ENCODE measurements at regions not wholly inside any gene's neighbourhood (a gene's known extent, or its start where the extent isn't known, plus 50 kb on each side); places are given as distances from the start of the nearest gene placed in this dataset.

- DNase-seq = no peak
These were observed 334.3 kb downstream of the DYSF start for GRCh38 chr2:71787476-71788185.

- no peak for DNase-seq
These were observed 333.7 kb downstream of the DYSF start for GRCh38 chr2:71787108-71787415.

DNA sequence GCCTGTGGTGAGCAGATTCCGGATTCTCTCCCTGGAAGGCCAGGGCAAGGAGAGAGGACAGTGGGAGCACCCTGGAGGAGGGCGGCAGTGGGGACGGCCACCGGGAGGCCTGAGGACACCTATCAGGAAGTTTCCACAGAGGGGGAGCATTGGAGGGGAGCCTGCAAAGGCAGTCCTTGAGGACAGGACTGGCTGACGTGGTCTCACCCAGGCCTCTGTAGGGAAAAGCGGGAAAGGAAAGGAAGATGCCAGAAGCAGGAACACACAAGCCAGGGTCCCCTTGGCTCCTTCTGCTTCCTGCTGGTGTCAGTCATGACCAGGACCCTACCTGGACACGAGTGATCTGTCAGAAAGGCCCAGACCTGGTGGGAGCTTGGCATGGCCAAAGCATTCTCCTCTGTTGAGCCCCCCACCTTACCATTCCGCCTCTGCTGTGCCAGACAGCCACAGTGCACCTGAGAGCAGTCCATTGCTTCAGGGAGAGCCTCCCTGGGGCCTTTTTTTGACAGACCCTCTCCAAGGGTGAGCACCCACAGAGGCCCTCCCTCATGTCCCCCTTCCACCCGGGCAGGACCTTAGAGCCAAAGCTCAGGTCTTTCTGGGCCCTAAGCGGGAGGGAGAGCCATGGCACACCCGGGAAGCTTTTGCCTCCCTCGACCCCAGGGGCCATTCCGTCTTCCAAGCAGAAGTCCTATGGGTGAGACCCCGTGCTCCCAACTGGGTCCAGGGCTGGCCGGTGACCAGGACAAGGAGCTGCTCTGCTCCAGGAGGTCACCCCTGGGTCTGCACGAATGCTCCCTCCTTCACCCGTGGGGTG lies 333.1 kb downstream of the DYSF start:
- no peak for DNase-seq

DNA sequence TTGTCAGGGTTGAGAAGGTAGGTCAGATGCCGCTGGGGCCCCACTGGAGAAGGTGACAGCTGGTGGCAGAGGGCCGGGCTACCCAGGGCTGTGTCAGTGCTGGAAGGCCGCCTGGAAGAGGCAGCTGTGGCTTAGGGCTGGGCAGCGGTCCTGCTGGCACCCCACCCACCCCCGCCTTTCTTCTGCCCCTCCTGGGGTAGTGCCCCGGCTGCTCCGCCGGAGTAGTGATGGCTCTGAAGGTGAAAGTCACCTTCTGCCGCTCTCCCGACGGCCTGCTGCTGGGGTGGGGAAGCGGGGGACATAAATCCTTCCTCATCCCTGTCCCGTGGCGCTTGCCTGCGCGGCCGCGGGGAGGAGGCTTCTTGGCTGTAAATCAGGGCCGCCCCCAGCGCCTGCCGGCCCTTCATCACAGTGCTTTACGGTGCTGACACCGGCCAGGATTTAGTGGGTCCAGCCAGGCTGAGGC lies 332.2 kb downstream of the DYSF start:
- no peak for DNase-seq

DNA sequence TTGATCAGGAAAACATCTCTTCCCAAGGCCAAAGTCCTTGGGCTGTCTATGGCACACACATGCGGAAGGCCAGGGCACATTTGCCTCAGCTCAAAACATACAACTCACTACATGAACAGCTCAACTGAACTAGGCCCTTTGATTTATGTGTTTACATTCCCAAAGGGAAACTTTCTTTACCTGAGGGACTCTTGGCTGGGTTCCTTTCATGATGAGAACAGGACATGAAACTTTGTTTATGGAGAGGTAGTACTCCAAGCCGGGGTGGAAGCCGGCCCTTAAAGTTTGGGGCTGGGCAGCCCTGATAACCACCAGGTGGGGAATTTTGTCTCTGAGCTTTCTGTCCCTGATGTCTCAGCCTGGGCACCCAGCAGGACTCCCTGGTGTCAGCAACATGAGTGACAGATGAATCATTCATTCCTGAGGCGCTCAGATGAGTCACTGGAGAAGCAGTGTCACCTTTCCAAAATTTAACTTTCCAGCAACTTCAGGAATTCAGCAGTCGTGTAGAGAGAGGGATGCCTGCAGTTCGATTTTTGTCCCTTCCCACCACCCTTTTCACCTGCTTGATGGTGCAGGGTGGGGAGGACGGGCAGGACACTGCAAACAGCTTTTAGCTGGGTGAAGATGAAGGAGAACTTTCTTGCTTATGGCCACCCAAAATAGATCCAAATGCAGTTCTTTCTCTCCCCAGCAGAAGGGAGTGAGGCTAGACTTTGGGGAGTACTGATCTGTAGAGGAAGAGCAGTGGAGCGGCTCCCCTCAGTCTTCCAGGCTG lies 331.6 kb downstream of the DYSF start:
- DNase-seq = no peak

DNA sequence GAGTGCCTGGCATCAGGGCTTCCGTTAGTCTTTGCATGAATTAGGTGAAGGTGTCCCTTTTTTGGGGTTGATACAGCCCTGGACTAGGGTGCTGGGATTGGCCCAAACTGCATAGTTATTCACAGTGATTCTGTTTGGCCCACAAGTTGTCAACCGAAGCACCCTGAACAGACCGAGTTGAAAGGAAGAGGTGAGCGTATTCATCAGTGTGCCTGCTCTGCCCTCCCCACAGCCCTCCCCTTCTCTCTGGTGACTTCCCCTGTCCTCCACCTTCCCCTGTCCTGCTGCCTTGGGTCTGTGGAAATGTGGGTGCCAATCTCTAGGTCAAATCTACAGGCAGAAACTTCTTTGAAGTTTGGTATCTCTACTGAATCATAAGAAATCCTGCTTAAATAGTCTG lies 330.5 kb downstream of the DYSF start:
- DNase-seq = no peak

- no peak for DNase-seq
These were observed 329.9 kb downstream of the DYSF start for GRCh38 chr2:71783215-71783614.

- no peak for DNase-seq
These were observed 329.0 kb downstream of the DYSF start for GRCh38 chr2:71782323-71782722.

DNA sequence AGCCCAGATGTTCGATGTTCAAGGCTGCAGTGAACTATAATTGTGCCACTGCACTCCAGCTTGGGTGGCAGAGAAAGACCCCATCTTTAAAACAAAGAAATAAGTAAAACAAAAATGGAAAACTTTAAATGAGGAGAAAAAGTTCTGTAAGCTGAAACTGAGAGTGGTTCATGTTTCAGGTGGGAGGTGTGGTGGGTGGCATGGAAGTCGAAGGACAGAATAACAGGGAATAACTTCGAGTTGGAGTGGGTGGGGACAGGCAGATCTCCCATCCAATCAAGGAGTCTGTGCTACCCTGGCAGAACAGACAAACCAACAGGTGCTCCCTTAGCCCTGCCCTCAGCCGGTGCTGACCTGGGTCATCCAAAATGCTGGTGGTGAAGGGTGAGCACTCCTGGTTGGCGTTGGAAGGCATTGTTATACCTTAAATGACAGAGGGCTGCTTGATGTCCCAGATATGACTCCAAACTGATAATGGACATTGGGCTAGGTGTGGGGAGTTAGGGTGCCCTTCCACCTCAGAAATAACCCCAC lies 328.4 kb downstream of the DYSF start:
- DNase-seq = no peak

GRCh38 chr2:71780162-71780561 lies 326.8 kb downstream of the DYSF start:
- DNase-seq = no peak

DNA sequence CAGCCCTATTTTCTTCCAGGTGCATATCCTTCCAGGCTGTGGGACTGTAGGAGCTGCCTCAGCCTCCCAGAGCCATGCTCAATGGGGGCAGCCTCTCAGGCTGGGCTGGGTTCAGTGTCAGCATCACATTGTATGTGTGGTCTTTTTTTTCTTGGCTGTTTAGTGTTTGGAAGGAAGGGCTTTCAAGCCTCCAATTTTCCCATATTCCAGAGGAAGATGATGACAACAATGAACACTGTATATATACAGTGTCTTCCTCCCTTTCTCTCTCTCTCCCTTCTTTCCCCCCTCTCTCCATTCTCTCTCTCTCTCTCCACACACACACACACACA lies 326.4 kb downstream of the DYSF start:
- no peak for DNase-seq

GRCh38 chr2:71778936-71779773 lies 325.8 kb downstream of the DYSF start:
- DNase-seq = no peak

DNA sequence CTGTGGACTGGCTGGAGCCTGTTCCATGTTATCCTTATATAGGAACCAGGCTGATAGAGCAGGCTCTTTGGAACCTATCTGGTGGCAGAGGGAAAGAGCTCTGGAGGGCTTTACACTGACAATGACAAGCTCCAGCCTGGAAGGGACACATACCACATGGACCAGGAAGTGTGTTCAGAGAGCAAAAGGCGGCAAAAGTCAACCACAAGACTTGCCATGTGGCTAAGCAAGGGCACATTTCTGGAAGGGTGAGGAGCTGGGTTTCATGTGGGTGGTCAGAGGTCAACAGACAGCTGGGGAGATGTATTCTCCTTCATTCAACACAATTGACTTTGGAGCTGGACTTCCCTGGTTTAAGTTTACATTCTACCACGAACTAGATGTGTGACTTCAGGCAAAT lies 325.2 kb downstream of the DYSF start:
- no peak for DNase-seq

GRCh38 chr2:71777946-71778345 lies 324.6 kb downstream of the DYSF start:
- no peak for DNase-seq

GRCh38 chr2:71776227-71776626 lies 322.9 kb downstream of the DYSF start:
- no peak for DNase-seq

- no peak for DNase-seq
These were observed 319.9 kb downstream of the DYSF start for GRCh38 chr2:71773218-71773617.

- no peak for DNase-seq
These were observed 319.3 kb downstream of the DYSF start for GRCh38 chr2:71772510-71773172.

GRCh38 chr2:71767663-71768062 lies 314.3 kb downstream of the DYSF start:
- no peak for DNase-seq

GRCh38 chr2:71759060-71759459 lies 305.7 kb downstream of the DYSF start:
- DNase-seq = no peak

GRCh38 chr2:71757351-71757750 lies 304.0 kb downstream of the DYSF start:
- no peak for DNase-seq

- DNase-seq = no peak
These were observed 303.0 kb downstream of the DYSF start for GRCh38 chr2:71756280-71756906.

DNA sequence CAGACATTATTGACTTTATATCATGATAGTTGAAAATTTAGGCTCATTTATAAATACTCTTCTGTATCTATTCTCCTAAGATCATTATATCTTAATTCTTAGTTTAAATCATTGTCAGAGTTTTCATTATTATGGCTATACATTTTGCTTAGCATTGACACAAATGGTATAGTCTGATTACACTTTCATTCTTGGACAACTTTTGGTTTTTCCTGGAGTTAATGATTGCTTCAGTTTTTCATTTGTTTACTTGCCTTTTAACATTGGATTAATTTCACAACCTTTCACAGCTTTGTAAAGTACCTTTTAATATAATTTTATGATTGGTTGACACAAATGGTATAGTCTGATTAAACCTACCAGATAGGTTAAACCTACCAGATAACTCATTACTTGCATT lies 298.2 kb downstream of the DYSF start:
- no peak for DNase-seq
